CD4-positive, alpha-beta T cell treated with Interleukin-15 for 4 hours (primary cell): ENCODE measurements at regions not wholly inside any gene's neighbourhood (a gene's known extent, or its start where the extent isn't known, plus 50 kb on each side); places are given as distances from the start of the nearest gene placed in this dataset.
"Not testable (repeated sequence)": the region's sequence is repeated elsewhere in the genome, so short reads cannot be mapped to it uniquely, and the experiment has no call there.

Experiments
- DNase-seq: peaks from one replicate; pipeline ENCODE4 v3.0.0-alpha.2; 2020; ENCODE audit warnings: low spot score

DNA sequence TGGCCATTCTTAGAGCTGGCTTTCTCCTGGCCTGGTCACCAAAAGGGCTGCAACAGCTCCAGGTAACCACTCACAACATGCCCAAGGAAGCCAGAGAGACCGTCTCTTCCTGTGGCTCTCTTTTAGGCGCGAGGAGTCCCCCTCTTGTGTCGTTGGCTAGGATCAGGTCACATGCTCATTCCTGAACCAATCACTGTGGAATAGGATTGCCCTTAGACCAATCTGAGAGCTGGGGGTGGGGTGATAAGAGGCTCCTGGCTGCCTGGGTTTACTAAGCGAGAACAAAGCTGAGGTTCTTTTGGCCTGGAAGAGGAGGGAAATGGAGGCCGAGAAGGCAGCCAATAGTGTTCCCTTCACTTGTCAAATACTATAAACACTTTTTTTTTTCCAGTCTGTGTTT, 452.1 kb upstream of the PROX1 start:
- DNase-seq = no peak

DNA sequence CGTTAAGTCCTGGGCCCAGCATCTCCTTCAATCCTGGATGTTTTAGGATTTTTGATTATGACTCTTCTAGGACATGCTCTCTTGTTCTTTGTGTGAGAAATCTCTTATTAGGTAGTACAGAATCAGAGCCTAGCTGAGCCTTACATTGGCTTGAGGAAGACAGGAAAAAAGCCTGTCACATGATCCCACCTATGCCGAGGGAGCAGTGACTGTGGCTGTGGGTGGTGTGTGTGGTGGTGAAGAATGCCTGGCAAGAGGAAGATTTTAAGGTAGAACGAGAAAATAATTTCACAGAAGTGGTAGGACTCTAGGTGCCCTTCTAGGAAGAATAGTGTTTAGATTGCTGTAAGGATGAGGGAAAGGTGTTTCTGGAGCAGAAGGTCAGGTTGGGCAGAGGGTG, 449.5 kb upstream of the PROX1 start:
- DNase-seq = no peak

DNA sequence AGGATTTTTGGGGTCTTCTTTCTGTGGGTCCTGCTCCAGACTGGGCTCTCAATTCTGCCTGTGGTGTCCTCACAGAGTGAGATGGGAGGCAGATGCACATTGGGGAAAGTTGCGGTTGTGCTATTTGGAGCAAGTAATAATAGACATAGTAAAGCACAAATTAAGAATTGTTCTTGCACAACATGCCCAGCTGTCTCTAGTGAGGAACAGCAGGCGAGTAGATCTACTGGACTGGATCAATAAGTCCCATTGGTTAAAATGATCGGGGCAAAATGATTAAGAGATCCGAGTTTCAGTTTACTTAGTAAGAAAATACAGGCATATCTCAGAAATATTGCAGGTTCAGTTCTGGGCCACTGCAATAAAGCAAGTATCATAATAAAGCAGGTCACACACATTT, 448.3 kb upstream of the PROX1 start:
- DNase-seq = no peak

DNA sequence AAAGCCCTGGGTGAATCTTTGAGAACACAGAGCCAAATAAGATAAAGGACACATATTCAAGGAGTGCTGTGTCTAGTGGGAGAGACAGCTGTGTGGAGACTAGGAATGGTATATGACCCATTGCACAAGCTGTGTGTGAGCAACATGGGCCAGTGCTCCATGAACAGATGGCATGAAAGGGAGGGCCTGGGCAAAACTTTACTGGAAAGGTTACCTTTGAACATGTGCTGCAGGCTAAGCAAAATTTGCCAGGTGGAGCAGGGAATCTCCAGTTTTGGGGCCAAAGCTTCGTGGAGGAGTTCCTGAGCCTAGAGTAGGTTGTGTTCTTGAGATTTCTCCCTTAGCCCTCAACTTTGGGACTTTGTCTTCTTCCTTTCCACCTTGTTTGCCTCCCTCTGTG, 446.1 kb upstream of the PROX1 start:
- DNase-seq = no peak

DNA sequence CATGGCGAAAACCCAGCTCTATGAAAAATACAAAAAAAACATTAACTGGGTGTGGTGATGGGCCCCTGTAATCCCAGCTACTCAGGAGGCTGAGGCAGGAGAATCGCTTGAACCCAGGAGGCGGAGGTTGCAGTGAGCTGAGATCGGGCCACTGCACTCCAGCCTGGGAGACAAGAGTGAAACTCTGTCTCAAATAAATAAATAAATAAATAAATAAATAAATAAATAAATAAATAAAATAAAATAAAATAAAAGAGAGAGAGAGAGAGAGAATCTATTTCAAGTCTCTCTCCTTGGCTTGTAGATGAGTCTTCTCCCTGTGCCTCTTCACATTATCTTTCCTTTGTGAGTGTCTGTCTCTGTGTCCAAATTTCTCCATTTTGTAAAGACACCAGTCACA, 442.6 kb upstream of the PROX1 start:
- not testable (repeated sequence) for DNase-seq

GRCh38 chr1:213549982-213550381, 437.8 kb upstream of the PROX1 start:
- no peak for DNase-seq

GRCh38 chr1:213550804-213551203, 437.0 kb upstream of the PROX1 start:
- no peak for DNase-seq

DNA sequence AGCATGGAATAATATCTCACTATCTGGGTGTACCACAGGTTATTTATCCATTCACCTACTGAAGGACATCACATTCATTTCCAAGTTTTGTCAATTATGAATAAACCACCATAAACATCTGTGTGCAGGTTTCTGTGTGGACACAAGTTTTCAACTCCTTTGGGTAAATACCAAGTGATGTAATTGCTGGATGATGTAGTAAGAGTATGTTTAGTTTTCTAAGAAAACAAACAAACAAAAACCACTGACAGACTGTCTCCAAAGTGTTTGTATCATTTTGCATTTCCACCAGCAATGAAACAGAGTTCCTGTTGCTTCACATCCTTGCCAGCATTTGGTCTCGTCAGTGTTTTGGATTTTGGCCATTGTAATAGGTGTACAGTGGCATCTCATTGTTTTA, 435.7 kb upstream of the PROX1 start:
- no peak for DNase-seq

- DNase-seq = no peak
These were observed 427.5 kb upstream of the PROX1 start for GRCh38 chr1:213560226-213560625.

DNA sequence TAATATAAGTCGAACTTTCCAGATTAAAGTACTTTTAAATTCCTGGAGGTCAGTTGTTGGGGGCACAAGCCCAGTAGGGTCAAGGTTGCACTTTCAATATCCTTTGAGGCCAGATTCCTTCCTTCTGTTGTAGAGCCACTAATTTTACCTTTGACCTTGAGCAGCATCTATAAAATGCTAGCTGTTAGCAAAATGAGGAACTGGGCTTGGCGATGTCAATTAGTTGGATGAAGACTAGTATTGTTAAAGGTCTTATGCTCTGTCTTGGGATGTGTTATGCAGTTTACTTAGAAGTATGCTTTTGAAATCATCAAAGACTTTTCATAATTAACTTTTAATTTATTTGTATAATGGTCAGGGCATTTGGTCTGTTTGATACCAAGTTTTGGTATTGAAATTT, 425.9 kb upstream of the PROX1 start:
- DNase-seq = no peak

GRCh38 chr1:213564215-213564659, 423.5 kb upstream of the PROX1 start:
- DNase-seq = no peak

GRCh38 chr1:213568929-213569815, 418.6 kb upstream of the PROX1 start:
- DNase-seq = no peak

DNA sequence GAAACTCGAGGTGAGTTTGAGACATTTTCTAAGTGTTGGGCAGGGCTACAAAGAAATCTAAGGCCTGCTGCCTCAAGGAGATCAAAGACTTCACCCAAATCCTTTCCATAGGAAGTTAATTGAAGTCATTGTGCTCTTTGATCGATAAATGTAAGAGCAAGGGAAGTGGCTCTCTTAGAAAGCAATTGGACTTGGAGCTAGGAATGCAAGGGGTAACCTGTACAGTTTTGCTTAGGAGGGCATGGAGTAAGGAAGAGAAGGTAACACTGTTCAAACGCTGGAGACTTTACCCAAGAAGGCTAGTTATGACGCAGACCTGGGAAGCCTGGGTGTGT, 418.0 kb upstream of the PROX1 start:
- no peak for DNase-seq

GRCh38 chr1:213570487-213570886, 417.3 kb upstream of the PROX1 start:
- DNase-seq = no peak

GRCh38 chr1:213571419-213571818, 416.4 kb upstream of the PROX1 start:
- no peak for DNase-seq

GRCh38 chr1:213571843-213572242, 415.9 kb upstream of the PROX1 start:
- no peak for DNase-seq

DNA sequence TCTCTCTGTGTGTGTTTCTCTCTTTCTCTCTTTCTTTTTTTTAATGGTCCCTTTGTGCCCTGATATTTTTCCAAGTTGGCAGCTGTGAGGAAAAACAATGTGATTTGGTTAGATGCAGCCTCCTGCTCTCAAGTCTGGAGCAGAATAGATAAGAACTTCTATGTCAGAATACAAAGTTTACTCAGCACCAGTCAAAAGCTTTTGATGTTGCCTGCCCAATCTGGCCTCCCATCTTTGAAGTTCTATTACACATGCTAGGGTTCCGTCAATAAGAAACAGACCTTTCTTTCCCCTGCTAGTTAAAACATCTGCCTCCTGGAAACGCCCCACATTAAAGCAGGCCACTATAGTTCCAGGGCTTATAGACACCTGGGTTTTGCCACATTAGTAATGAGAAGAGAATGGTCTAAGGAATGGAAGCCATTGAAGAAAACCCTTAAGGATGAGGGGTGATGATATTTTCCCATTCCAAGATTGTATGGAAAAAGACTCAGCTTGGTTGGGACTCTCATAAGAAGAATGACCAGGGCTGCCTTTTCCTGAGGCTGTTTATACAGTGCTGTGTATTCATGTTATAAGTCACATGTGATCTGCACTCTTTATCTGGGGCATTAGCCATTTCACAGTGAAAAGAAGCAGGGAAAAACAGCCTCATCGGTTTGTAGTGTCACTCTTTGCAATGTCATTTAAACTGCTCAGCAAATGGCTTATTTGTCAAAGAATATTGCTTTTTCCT, 414.7 kb upstream of the PROX1 start:
- DNase-seq = no peak

GRCh38 chr1:213573648-213574009, 414.1 kb upstream of the PROX1 start:
- no peak for DNase-seq

- DNase-seq = no peak
These were observed 404.7 kb upstream of the PROX1 start for GRCh38 chr1:213582976-213583567.

GRCh38 chr1:213584272-213584671, 403.5 kb upstream of the PROX1 start:
- DNase-seq = no peak

- no peak for DNase-seq
These were observed 402.4 kb upstream of the PROX1 start for GRCh38 chr1:213585402-213585801.

- DNase-seq = no peak
These were observed 401.7 kb upstream of the PROX1 start for GRCh38 chr1:213585959-213586586.

GRCh38 chr1:213586587-213586972, 401.2 kb upstream of the PROX1 start:
- no peak for DNase-seq
